NCI-H2171 (cell line): ENCODE measurements at regions not wholly inside any gene's neighbourhood (a gene's known extent, or its start where the extent isn't known, plus 50 kb on each side); places are given as distances from the start of the nearest gene placed in this dataset.

Experiments used
- DNase-seq: peaks from one replicate; lab custom pipeline; 2025; lab: John Stamatoyannopoulos, UW

- DNase-seq = no peak
These were observed 134.5 kb upstream of the PKDCC start for GRCh38 chr2:41913311-41913710.

DNA sequence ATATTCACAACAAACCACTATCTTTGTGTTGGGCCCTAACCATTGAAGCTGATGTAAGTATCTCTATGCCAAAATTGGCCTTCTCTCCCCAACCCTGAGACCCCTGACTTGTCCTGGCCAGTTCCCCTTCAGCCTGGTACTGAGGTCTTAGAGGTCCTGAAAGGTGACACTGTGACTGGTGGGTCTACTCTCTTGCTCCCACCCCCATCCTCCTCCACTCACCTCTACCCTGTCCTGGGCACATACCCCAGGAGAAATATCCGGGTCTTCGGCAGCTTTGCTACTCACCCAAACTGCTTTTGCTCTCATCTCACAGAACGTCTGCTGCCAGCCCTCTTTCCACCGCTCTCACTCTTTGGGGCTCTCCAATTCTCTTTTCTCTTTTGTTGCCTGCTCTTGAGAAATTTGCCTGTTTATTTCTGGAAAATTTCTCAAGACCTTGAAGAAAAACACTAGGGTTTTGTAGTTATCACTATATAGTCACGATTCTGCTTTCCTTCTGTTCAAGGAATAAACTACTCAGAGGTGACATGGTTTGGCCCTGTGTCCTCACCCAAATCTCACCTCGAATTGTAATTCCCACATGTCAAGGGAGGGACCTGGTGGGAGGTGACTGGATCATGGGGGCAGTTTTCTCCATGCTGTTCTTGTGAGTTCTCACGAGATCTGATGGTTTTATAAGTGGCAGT lies 133.8 kb upstream of the PKDCC start:
- DNase-seq = no peak

DNA sequence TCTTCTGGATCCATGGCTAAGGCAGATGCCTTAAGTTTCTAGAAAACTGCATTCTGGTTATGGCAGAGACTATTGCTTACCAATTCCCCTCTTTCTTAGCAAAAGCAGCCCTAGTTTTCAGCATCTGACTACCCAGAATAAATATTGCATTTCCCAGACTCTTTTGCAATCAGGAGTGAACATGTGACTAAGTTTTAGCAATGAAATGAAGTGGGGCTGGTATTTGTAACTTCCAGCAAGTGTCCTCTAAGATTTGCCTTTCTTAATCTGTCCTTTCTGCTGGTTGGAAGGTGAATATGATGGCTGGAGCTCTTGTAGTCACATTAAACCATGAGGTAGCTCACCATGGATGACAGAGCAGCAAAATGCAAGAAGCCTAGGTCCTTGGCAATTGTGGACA lies 132.9 kb upstream of the PKDCC start:
- no peak for DNase-seq

DNA sequence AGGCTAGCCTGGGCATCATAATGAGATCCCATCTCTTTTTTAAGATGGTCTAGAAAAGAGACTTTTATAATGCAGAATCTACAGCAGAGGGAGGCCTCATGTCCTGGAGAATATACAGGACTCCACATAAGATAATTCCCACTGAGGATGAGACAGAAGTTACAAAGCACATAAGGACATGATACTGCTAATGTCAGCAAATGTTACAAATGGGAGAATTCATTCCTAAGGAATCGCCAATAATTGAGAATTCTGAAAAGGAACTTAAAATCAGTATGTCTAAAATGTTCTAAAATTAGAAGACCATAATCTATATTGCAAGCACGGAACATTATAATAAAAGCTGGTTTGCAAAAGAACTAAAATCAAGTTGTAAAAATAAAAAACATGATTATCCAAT lies 131.6 kb upstream of the PKDCC start:
- DNase-seq = no peak

- no peak for DNase-seq
These were observed 130.2 kb upstream of the PKDCC start for GRCh38 chr2:41917587-41917986.

GRCh38 chr2:41919135-41919534 lies 128.7 kb upstream of the PKDCC start:
- DNase-seq = no peak

DNA sequence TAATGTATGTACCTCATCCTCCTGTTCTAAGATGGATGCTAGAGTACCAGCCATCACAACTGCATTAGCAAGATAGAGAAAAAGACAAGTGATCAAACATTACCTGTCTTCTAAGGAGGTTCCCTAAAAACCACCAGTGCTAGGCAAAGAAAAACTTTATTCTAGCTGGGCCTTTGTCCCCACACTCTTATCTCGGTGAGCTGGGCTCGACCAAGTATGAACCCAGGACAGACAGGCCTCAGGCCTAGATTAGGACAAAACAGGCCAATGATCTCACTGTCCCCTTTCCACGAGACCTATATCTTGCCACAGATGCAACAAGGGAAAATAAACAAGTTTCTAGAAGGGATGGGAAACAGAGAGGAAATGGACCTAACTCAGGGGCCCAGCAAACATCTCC lies 127.6 kb upstream of the PKDCC start:
- DNase-seq = no peak

GRCh38 chr2:41920812-41921211 lies 127.0 kb upstream of the PKDCC start:
- no peak for DNase-seq

DNA sequence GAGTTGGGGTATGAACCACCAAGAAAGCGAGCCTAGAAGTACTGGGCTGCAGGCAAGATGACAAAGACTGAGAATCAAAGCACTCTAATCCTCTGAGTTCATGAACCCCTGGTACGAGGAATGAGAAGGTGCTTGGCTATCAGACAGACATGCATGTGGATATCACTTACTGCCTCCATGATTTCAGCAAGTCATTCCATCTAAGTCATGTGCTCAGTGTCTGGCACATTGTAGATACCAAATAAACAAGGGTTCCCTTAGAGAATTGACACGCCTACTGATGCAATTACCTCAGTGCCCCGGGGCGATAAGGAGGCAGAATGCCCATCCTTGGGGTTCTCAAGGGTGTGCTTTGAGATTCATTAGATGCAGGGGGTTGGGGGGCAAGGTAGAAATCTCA lies 125.6 kb upstream of the PKDCC start:
- DNase-seq = no peak

GRCh38 chr2:41923156-41923786 lies 124.5 kb upstream of the PKDCC start:
- no peak for DNase-seq

DNA sequence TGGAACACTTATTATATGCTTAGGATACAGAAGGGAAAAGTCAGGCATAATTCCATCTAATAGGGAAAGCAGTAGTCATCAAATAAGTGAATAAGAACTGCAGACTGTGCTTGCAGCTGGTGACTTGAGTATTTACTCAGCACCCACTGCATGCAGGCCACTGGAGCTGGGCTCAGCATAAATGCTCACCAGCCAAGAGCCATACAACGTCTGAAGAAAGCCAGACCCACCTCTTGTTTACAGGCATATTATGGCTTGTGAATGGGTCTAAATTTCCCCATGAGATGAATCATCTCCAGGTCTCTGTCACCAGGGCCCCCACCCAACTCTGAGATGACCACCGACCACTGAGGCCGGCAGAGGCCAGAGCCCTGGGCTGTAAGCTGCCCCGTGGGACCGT lies 123.8 kb upstream of the PKDCC start:
- DNase-seq = no peak

GRCh38 chr2:41924709-41925408 lies 123.0 kb upstream of the PKDCC start:
- DNase-seq = no peak

DNA sequence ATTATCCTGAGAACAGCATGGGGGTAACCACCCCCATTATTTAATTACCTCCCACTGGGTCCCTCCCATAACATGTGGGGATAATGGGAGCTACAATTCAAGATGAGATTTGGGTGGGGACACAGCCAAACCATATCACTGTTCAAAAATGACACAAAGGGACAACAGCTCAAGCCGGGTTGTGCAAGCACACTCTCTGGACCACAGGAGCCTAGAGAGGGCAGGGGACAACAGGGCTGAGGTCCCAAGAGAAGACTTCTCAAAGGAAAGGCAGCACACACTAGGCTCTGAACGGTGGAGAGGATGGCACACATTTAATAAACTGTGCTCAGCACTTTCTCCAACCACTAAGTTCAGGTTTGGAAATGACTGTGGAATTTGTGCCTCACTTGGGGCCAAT lies 122.1 kb upstream of the PKDCC start:
- DNase-seq = no peak

- DNase-seq = no peak
These were observed 120.9 kb upstream of the PKDCC start for GRCh38 chr2:41926614-41927580.

GRCh38 chr2:41927581-41928264 lies 120.1 kb upstream of the PKDCC start:
- DNase-seq = no peak

- no peak for DNase-seq
These were observed 119.3 kb upstream of the PKDCC start for GRCh38 chr2:41928526-41928925.

- DNase-seq = no peak
These were observed 116.8 kb upstream of the PKDCC start for GRCh38 chr2:41930807-41931566.

- no peak for DNase-seq
These were observed 115.4 kb upstream of the PKDCC start for GRCh38 chr2:41932241-41933045.

- no peak for DNase-seq
These were observed 114.8 kb upstream of the PKDCC start for GRCh38 chr2:41933046-41933420.
